Calu3 (cell line): ENCODE measurements at regions not wholly inside any gene's neighbourhood (a gene's known extent, or its start where the extent isn't known, plus 50 kb on each side); places are given as distances from the start of the nearest gene placed in this dataset.
"Not testable (repeated sequence)": the region's sequence is repeated elsewhere in the genome, so short reads cannot be mapped to it uniquely, and the experiment has no call there.

Experiments
- BruUV-seq: library from RNA; stranded (reverse); fragments of 400-500 nt; replicated peaks from 2 replicates; lab custom pipeline; 2021; lab: Mats Ljungman, UMichigan
- CTCF ChIA-PET: fragments of 300-600 bp; sonication (Branson Sonifier 250); formaldehyde crosslinking; loops from one replicate; lab custom pipeline; 2022; ENCODE audit warnings: antibody characterized with exemption; lab: Charles Lee
- DNase-seq: peaks from one replicate; pipeline ENCODE4 v3.0.0; 2022
- H3K27ac Mint-ChIP-seq: one replicate; pipeline ENCODE4 v1.8.0; 2022; ENCODE audit warnings: mixed read lengths; ENCODE audit not compliant: unreplicated experiment
- H3K27me3 Mint-ChIP-seq: one replicate; pipeline ENCODE4 v1.8.0; 2022; ENCODE audit warnings: mixed read lengths; ENCODE audit not compliant: unreplicated experiment
- H3K36me3 Mint-ChIP-seq: one replicate; pipeline ENCODE4 v1.8.0; 2022; ENCODE audit warnings: mild to moderate bottlenecking, moderate library complexity, mixed read lengths; ENCODE audit not compliant: insufficient read depth, unreplicated experiment
- H3K4me1 Mint-ChIP-seq: one replicate; pipeline ENCODE4 v1.8.0; 2022; ENCODE audit warnings: mild to moderate bottlenecking, low read depth, mixed read lengths; ENCODE audit not compliant: unreplicated experiment
- H3K4me3 Mint-ChIP-seq: one replicate; pipeline ENCODE4 v1.8.0; 2022; ENCODE audit warnings: mild to moderate bottlenecking, low read depth, moderate library complexity, mixed read lengths; ENCODE audit not compliant: unreplicated experiment
- H3K9me3 Mint-ChIP-seq: one replicate; pipeline ENCODE4 v1.8.0; 2022; ENCODE audit warnings: low read depth, mixed read lengths; ENCODE audit not compliant: unreplicated experiment
- intact Hi-C: fragments of 100-400 bp; cut with micrococcal nuclease; formaldehyde crosslinking; loops from one replicate; pipeline ENCODE4 v1.10.0; 2022; ENCODE audit not compliant: unreplicated experiment
- TF ChIP-seq, protein P1 (sequence below): fragments of 200-600 bp; IDR thresholded peaks from one replicate; pipeline ENCODE4 v1.8.0; 2022; ENCODE audit warnings: antibody characterized with exemption; ENCODE audit not compliant: unreplicated experiment

DNA sequence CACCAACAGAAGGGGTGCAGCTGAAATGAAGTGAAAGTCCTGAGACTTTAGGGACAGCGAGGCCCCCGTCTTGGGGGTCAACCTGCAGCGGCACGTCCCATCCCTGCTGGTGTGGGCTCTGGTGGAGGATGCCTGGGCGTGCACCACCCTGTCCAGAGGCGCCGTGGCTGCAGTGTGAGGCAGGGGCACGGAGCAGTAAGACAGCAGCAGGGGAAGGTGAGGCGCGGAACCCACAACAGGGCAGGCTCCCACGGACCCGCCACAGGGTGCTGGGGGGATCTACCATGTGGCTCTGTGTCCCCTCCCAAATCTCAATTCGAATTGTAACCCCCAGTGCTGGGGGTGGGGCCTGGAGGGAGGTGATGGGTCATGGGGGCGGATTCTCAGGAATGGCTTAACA lies 158.6 kb downstream of the SHANK2 start:
- Mint-ChIP-seq H3K9me3 (no peaks in the 10 kb centered on the region), H3K36me3 (peaks cover 40% of the 10 kb centered on the region), H3K27ac (no peak overlapping the region), H3K4me1 (no peaks in the 10 kb centered on the region), H3K27me3 (no peaks in the 10 kb centered on the region), H3K4me3 (no peak overlapping the region)
- CTCF ChIA-PET, result no interaction called here
- TF ChIP-seq, protein P1, sequence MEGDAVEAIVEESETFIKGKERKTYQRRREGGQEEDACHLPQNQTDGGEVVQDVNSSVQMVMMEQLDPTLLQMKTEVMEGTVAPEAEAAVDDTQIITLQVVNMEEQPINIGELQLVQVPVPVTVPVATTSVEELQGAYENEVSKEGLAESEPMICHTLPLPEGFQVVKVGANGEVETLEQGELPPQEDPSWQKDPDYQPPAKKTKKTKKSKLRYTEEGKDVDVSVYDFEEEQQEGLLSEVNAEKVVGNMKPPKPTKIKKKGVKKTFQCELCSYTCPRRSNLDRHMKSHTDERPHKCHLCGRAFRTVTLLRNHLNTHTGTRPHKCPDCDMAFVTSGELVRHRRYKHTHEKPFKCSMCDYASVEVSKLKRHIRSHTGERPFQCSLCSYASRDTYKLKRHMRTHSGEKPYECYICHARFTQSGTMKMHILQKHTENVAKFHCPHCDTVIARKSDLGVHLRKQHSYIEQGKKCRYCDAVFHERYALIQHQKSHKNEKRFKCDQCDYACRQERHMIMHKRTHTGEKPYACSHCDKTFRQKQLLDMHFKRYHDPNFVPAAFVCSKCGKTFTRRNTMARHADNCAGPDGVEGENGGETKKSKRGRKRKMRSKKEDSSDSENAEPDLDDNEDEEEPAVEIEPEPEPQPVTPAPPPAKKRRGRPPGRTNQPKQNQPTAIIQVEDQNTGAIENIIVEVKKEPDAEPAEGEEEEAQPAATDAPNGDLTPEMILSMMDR, result no peak
- BruUV-seq, result no TSS peak
- DNase-seq, result no peak
- intact Hi-C loops, result no loop called here

DNA sequence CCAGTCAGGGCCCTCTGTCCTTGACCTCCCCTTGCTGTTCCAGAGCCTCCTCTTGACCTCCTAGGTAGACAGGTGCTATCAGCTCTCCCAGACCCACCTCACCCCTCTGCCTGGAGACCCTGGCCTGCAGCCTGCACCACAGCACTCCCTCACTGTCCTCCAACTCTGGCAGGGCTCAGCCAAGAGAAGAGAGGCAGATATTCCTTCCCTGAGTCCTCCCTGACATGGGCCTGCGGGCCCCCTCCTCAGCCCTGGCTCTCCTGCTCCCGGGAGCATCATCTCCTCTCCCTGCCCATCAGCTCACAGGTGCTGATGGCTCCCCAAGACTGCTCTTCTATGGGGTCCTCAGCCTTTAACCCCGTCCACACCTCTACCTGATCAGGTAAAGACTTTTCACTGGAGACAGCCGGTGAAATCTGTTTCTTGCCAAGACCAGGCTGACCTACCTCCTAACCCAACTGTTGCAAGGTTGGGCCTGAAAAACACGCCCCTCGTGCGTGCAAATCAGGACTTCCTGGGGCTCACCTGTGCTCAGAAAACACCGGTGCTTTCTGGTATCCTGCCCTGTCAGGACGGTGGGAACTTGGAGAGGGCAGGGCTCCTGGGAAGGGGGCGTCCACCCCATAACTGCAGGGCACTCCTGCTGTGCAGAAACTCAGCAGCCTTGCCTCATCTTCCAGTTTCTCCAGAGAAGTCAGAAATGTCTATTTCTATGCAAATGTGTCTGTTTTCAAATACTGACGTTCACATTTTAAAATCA lies 160.7 kb downstream of the SHANK2 start:
- no TSS peak for BruUV-seq
- Mint-ChIP-seq H3K9me3 (no peaks in the 10 kb centered on the region), H3K27me3 (no peaks in the 10 kb centered on the region), H3K4me3 (no peak overlapping the region), H3K36me3 (peaks cover 32% of the 10 kb centered on the region), H3K27ac (no peak overlapping the region), H3K4me1 (no peaks in the 10 kb centered on the region)
- TF ChIP-seq, protein P1, result no peak
- CTCF ChIA-PET, result no interaction called here
- no peak for DNase-seq
- intact Hi-C loops, result no loop called here

DNA sequence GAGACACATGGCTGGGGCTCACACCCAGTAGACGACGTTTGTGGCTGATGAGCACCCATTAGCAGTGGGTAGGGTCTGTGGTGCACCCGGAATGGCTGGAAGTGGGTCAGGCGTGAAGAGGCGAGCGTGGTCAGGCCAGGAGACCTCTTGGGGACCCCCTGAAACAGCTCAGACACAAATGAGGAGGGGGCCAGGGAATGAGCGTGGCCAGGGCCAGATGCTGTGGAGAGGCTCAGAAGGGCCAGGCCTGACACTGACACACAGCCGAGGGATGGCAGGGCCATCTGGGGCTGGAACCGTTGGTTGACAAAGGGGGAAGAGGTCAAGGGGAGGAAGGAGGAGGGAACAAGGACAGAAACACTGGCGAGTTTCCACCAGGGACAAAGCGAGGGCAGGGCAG lies 162.8 kb downstream of the SHANK2 start:
- TF ChIP-seq, protein P1, result no peak
- CTCF ChIA-PET, result no interaction called here
- intact Hi-C loops, result no loop called here
- no peak for DNase-seq
- H3K9me3 Mint-ChIP-seq, result no peaks in the 10 kb centered on the region
- H3K27ac Mint-ChIP-seq, result no peak overlapping the region
- H3K27me3 Mint-ChIP-seq, result no peaks in the 10 kb centered on the region
- no peaks in the 10 kb centered on the region for H3K4me1 Mint-ChIP-seq
- peaks cover 32% of the 10 kb centered on the region for H3K36me3 Mint-ChIP-seq
- no peak overlapping the region for H3K4me3 Mint-ChIP-seq
- BruUV-seq, result no TSS peak

DNA sequence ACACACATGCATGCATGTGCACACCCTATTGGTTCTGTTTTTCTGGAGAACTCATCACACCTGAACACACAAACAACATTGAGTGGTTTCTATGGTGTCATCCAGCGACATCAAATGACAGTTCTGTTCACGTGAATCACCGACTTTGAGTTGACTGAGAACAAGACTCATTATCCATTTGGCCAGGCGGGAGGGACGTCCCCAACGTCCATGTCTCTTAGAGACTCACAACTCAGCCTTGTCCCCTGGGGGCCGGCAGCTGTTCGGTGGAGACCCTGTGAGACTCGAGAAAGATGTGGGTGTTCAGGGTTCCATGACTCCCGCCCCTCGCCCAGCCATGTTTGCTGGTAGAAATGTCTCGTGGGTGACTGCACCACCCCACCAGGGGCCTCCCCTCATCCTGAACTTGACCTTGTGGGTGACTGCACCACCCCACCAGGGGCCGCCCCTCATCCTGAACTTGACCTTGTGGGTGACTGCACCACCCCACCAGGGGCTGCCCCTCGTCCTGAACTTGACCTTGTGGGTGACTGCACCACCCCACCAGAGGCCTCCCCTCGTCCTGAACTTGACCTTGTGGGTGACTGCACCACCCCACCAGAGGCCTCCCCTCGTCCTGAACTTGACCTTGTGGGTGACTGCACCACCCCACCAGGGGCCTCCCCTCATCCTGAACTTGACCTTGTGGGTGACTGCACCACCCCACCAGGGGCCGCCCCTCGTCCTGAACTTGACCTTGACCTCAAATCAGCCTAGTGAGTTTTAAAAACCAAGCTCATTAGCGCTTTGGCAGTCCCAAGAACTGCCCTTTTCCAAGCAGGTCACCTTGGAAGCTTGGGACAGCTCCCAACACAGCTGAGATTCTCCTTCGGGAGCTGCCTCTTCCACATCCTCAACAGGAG lies 163.8 kb downstream of the SHANK2 start:
- CTCF ChIA-PET, H3K4me3 Mint-ChIP-seq, H3K4me1 Mint-ChIP-seq, H3K27me3 Mint-ChIP-seq, intact Hi-C loops, H3K9me3 Mint-ChIP-seq, H3K27ac Mint-ChIP-seq, DNase-seq, BruUV-seq: not testable (repeated sequence)
- H3K36me3 Mint-ChIP-seq, result peaks cover 28% of the 10 kb centered on the region
